Fibroblast of lung (primary cell): ENCODE measurements at regions not wholly inside any gene's neighbourhood (a gene's known extent, or its start where the extent isn't known, plus 50 kb on each side); places are given as distances from the start of the nearest gene placed in this dataset.

Experiments
- DNase-seq, 2 donors: peaks; one replicate each; pipeline versions ENCODE4 v3.0.0 to v3.0.0-alpha.2; 2010; ENCODE audit warnings: low read depth in 2 of 2
- H2AFZ ChIP-seq: 2 replicates; pipeline ENCODE4 v1.5.1; 2012; ENCODE audit warnings: low read length, control low read depth, inconsistent platforms
- H3K27ac ChIP-seq: 2 replicates; pipeline ENCODE4 v1.5.1; 2011; ENCODE audit warnings: low read length, control low read depth; ENCODE audit not compliant: insufficient read depth
- H3K27me3 ChIP-seq: 2 replicates; pipeline ENCODE4 v1.5.1; 2011; ENCODE audit warnings: mild to moderate bottlenecking, low read length; ENCODE audit not compliant: control insufficient read depth, insufficient read depth
- H3K36me3 ChIP-seq: 2 replicates; pipeline ENCODE4 v1.5.1; 2011; ENCODE audit warnings: low read length; ENCODE audit not compliant: control insufficient read depth, insufficient read depth
- H3K4me1 ChIP-seq: 2 replicates; pipeline ENCODE4 v1.5.1; 2011; ENCODE audit warnings: low read length; ENCODE audit not compliant: control insufficient read depth, insufficient read depth; ENCODE audit errors: extremely low read depth
- H3K4me2 ChIP-seq: 2 replicates; pipeline ENCODE4 v1.5.1; 2011; ENCODE audit warnings: low read length, control low read depth; ENCODE audit not compliant: insufficient read depth; ENCODE audit errors: extremely low read depth
- H3K4me3 ChIP-seq, 4 experiments: fragments of 200-600 bp in 1 of 4; sonication (generic) in 1 of 4; replicated peaks in 1 of 4; 2 replicates each; pipeline ENCODE4 v1.5.1; 2011 to 2016; ENCODE audit warnings: low read length in 4 of 4, low read depth in 3 of 4, mild to moderate bottlenecking in 3 of 4, control low read depth in 2 of 4, inconsistent platforms in 1 of 4, mixed read lengths in 1 of 4; ENCODE audit not compliant: insufficient read depth in 1 of 4; ENCODE audit errors: control extremely low read depth in 1 of 4
- H3K79me2 ChIP-seq: 2 replicates; pipeline ENCODE4 v1.5.1; 2012; ENCODE audit warnings: mild to moderate bottlenecking, low read length, inconsistent platforms; ENCODE audit not compliant: control insufficient read depth, insufficient read depth
- H3K9ac ChIP-seq: 2 replicates; pipeline ENCODE4 v1.5.1; 2011; ENCODE audit warnings: mild to moderate bottlenecking, low read length, control low read depth; ENCODE audit not compliant: insufficient read depth
- H3K9me3 ChIP-seq: 2 replicates; pipeline ENCODE4 v1.5.1; 2012; ENCODE audit warnings: low read depth, low read length; ENCODE audit not compliant: control insufficient read depth, insufficient read depth
- H4K20me1 ChIP-seq: 2 replicates; pipeline ENCODE4 v1.5.1; 2011; ENCODE audit warnings: low read length; ENCODE audit not compliant: control insufficient read depth, insufficient read depth; ENCODE audit errors: extremely low read depth
- CTCF ChIP-seq, 2 donors: IDR thresholded peaks in 1 of 2; conservative IDR thresholded peaks in 1 of 2; 1 replicate in 1 of 2; 2 replicates in 1 of 2; pipeline ENCODE4 v1.5.1; 2011 to 2012; ENCODE audit warnings: low read length in 2 of 2, control low read depth in 1 of 2, inconsistent platforms in 1 of 2, low read depth in 1 of 2, mild to moderate bottlenecking in 1 of 2
- EZH2 ChIP-seq: IDR thresholded peaks from 2 replicates; pipeline ENCODE4 v1.5.1; 2012; ENCODE audit warnings: low read length, control low read depth, mild to moderate bottlenecking; ENCODE audit errors: missing control alignments

GRCh38 chr6:27106382-27106781 lies 141.1 kb upstream of the PRSS16 start:
- H4K20me1 ChIP-seq: no peaks in the 10 kb centered on the region
- no peak for DNase-seq
- H3K36me3 ChIP-seq: no peaks in the 10 kb centered on the region
- no peak overlapping the region for H3K4me2 ChIP-seq
- no peaks in the 10 kb centered on the region for H3K27me3 ChIP-seq
- TF ChIP-seq EZH2: no peak
- no peak for TF ChIP-seq CTCF (conservative IDR thresholded peaks at IDR 0.05 in 1 of 2, IDR thresholded peaks at IDR 0.05 in 1 of 2; ENCODE audit: low read depth in 1 of 2, low read length in 2 of 2)
- no peaks in the 10 kb centered on the region for H3K4me1 ChIP-seq
- no peak overlapping the region for H3K9ac ChIP-seq
- no peaks in the 10 kb centered on the region for H3K9me3 ChIP-seq
- H3K4me3 ChIP-seq: no peak overlapping the region
- no peak overlapping the region for H2AFZ ChIP-seq
- H3K27ac ChIP-seq: no peak overlapping the region
- no peaks in the 10 kb centered on the region for H3K79me2 ChIP-seq

GRCh38 chr6:27111743-27112142 lies 135.8 kb upstream of the PRSS16 start:
- Histone ChIP-seq H3K79me2 (no peaks in the 10 kb centered on the region), H3K9ac (no peak overlapping the region), H3K9me3 (no peaks in the 10 kb centered on the region), H3K4me2 (no peak overlapping the region), H4K20me1 (no peaks in the 10 kb centered on the region), H3K27me3 (no peaks in the 10 kb centered on the region), H3K36me3 (no peaks in the 10 kb centered on the region), H3K4me1 (no peaks in the 10 kb centered on the region), H3K4me3 (no peak overlapping the region), H3K27ac (no peak overlapping the region), H2AFZ (no peak overlapping the region)
- no peak for TF ChIP-seq EZH2
- TF ChIP-seq CTCF (conservative IDR thresholded peaks at IDR 0.05 in 1 of 2, IDR thresholded peaks at IDR 0.05 in 1 of 2; ENCODE audit: low read depth in 1 of 2, low read length in 2 of 2): no peak
- no peak for DNase-seq

GRCh38 chr6:27112974-27113373 lies 134.5 kb upstream of the PRSS16 start:
- Histone ChIP-seq H3K79me2 (no peaks in the 10 kb centered on the region), H3K9ac (no peak overlapping the region), H3K4me2 (no peak overlapping the region), H3K27me3 (no peaks in the 10 kb centered on the region), H2AFZ (no peak overlapping the region), H3K4me3 (no peak overlapping the region), H3K27ac (no peak overlapping the region), H3K4me1 (no peaks in the 10 kb centered on the region), H3K36me3 (no peaks in the 10 kb centered on the region), H4K20me1 (no peaks in the 10 kb centered on the region), H3K9me3 (no peaks in the 10 kb centered on the region)
- no peak for TF ChIP-seq EZH2
- no peak for TF ChIP-seq CTCF (conservative IDR thresholded peaks at IDR 0.05 in 1 of 2, IDR thresholded peaks at IDR 0.05 in 1 of 2; ENCODE audit: low read depth in 1 of 2, low read length in 2 of 2)
- DNase-seq: no peak
